ENCODE measurements at regions not wholly inside any gene's neighbourhood (a gene's known extent, or its start where the extent isn't known, plus 50 kb on each side); places are given as distances from the start of the nearest gene placed in this dataset.
"Not testable (repeated sequence)": the region's sequence is repeated elsewhere in the genome, so short reads cannot be mapped to it uniquely, and the experiment has no call there.

DNA sequence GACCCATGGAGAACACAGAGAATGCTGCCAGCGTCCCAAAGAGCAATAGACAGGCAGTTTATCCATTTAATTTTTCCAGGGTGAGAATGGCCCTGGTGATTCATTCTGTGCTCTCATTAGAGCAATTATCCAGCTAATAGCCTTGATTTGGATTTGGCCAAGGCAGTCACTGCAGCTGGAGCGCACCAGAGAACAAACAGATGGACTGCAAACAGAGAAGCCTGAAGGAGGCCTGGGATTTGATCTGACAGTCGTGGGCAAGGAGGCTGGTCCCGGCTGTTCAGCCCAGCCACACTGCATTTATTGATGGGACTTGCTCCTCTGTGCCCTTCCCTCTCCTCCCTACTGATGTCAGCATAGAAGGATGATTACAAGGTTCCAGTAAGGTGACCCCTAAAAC, 353.9 kb upstream of the C1orf174 start:
- DNase-seq, result peak in 1 of 2 donors; percentile 36
- H3K27me3 ChIP-seq, result no peaks in the 10 kb centered on the region
- no peaks in the 10 kb centered on the region for H3K36me3 ChIP-seq
- intact Hi-C loops (cut with DNase I; ENCODE audit: low total_unique reads), result no loop called here
- H3K27ac ChIP-seq, result no peak overlapping the region
- TF ChIP-seq EP300 (IDR thresholded peaks at IDR 0.05), result no peak
- TF ChIP-seq POLR2AphosphoS5 (IDR thresholded peaks at IDR 0.05), result no peak
- TF ChIP-seq POLR2A (IDR thresholded peaks at IDR 0.05), result no peak
- TF ChIP-seq, protein P1, sequence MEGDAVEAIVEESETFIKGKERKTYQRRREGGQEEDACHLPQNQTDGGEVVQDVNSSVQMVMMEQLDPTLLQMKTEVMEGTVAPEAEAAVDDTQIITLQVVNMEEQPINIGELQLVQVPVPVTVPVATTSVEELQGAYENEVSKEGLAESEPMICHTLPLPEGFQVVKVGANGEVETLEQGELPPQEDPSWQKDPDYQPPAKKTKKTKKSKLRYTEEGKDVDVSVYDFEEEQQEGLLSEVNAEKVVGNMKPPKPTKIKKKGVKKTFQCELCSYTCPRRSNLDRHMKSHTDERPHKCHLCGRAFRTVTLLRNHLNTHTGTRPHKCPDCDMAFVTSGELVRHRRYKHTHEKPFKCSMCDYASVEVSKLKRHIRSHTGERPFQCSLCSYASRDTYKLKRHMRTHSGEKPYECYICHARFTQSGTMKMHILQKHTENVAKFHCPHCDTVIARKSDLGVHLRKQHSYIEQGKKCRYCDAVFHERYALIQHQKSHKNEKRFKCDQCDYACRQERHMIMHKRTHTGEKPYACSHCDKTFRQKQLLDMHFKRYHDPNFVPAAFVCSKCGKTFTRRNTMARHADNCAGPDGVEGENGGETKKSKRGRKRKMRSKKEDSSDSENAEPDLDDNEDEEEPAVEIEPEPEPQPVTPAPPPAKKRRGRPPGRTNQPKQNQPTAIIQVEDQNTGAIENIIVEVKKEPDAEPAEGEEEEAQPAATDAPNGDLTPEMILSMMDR (IDR thresholded peaks at IDR 0.05), result no peak
- H3K4me1 ChIP-seq, result no peaks in the 10 kb centered on the region
- H3K9me3 ChIP-seq, result peaks cover 0 to 24% (median 18%) of the 10 kb centered on the region in 4 donors
- 50 to 70% (median 64%) methylated on average over 4 of the region's 4 CpGs for WGBS, 5 donors
- no peak overlapping the region for H3K4me3 ChIP-seq

DNA sequence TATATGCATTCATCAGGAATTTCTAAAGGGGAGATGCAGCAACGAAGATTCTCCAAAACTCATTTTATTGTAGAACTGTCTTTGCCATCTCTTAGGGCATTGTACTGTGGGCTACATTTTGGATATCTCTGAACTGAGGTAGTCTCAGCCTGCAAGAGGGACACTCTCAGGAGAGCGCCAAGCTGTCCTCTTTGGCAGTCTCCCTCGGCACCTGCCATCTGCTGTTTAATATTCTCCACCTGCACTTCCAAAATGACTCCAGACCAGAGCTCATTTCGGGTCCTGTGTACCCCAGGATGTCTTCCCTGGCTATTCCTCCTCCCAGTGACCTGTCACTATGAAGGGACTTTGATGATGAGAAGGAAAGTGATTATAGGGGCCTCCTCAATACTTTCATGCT, 356.3 kb upstream of the C1orf174 start:
- Histone ChIP-seq H3K27ac (no peak overlapping the region), H3K4me3 (no peak overlapping the region), H3K4me1 (no peaks in the 10 kb centered on the region), H3K27me3 (no peaks in the 10 kb centered on the region), H3K9me3 (peaks cover 0 to 31% (median 26%) of the 10 kb centered on the region in 4 donors), H3K36me3 (no peaks in the 10 kb centered on the region)
- WGBS, 5 donors, result 56 to 71% (median 63%) methylated on average over 4 of the region's 4 CpGs
- TF ChIP-seq POLR2AphosphoS5 (IDR thresholded peaks at IDR 0.05), result no peak
- TF ChIP-seq POLR2A (IDR thresholded peaks at IDR 0.05), result no peak
- TF ChIP-seq EP300 (IDR thresholded peaks at IDR 0.05), result no peak
- TF ChIP-seq, protein P1 (IDR thresholded peaks at IDR 0.05), result no peak
- intact Hi-C loops (cut with DNase I; ENCODE audit: low total_unique reads), result no loop called here
- DNase-seq, result no peak

DNA sequence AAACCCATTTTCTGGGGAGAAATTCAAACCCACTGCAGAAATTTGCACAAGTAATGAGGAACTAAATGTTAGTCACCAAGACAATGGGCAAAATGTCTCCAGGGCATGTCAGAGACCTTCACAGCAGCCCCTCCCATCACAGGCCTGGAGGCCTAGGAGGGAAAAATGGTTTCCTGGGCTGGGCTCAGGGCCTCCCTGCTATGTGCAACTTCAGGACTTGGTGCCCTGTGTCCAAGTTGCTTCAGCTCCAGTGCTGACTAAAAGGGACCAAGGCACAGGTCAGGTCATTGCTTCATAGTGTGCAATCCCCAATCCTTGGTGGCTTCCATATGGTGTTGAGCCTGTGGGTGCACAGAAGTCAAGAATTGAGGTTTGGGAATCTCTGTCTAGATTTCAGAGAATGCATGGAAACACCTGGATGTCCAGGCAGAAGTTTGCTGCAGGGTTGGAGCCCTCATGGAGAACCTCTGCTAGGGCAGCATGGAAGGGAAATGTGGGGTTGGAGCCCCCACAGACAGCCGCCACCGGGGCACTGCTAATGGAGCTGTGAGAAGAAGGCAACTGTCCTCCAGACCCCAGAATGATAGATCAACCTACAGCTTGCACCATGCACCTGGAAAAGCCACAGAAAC, 358.2 kb upstream of the C1orf174 start:
- 78 to 97% (median 89%) methylated on average over 2 of the region's 2 CpGs for WGBS, 5 donors
- intact Hi-C loops (cut with DNase I; ENCODE audit: low total_unique reads), result not testable (repeated sequence)

DNA sequence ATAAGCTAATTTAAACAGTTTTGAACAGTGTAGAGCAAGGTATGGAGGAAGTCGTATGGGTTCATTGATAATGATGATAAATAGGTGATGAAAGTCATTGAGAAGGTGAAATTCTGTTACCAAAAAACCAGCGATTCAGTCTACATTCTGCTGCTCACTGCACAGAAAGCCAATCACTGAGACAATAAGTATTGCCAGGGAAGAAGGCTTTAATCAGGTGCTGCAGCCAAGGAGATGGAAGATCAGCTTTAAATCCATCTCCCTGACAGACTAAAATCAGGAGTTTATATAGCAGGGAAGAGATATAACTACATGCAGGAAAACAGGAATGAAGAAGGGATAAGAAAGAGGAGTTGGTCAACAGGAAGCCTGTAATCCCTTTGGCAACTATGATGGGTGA, 361.3 kb upstream of the C1orf174 start:
- peaks cover 0 to 31% (median 28%) of the 10 kb centered on the region in 4 donors for H3K9me3 ChIP-seq
- WGBS, 5 donors, result 72 to 87% (median 84%) methylated on average over 2 of the region's 2 CpGs
- no peak for DNase-seq
- intact Hi-C loops (cut with DNase I; ENCODE audit: low total_unique reads), result no loop called here
- no peak overlapping the region for H3K4me3 ChIP-seq
- TF ChIP-seq POLR2AphosphoS5 (IDR thresholded peaks at IDR 0.05), result no peak
- TF ChIP-seq POLR2A (IDR thresholded peaks at IDR 0.05), result no peak
- TF ChIP-seq, protein P1 (IDR thresholded peaks at IDR 0.05), result no peak
- H3K27me3 ChIP-seq, result peaks cover 0 to 6% (median 0%) of the 10 kb centered on the region in 3 donors
- H3K27ac ChIP-seq, result no peak overlapping the region
- no peaks in the 10 kb centered on the region for H3K36me3 ChIP-seq
- no peaks in the 10 kb centered on the region for H3K4me1 ChIP-seq

More for the DNA sequence above, 358.2 kb upstream of the C1orf174 start:
- not testable (repeated sequence) for H3K27ac ChIP-seq, H3K36me3 ChIP-seq, H3K27me3 ChIP-seq, H3K4me1 ChIP-seq, H3K4me3 ChIP-seq, DNase-seq
- peaks cover 0 to 31% (median 30%) of the 10 kb centered on the region in 4 donors for H3K9me3 ChIP-seq

DNA sequence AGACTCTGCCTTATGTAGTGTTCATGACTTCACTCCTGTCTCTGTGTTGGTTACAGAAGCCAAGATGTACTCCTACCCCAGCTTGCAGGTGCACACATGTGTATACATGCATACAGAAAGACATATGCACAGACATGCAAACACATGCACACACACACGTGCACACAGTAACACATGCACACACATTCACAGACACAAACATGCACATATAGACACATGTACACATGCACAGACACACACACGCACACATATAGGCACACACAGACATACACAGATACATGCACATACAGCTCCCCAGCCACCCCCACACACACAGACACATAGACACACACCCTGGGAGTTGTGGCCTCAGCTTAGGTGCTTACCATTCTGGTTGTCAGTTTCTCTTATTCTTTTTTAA, 362.6 kb upstream of the C1orf174 start:
- Histone ChIP-seq H3K36me3 (no peaks in the 10 kb centered on the region), H3K4me1 (no peaks in the 10 kb centered on the region), H3K9me3 (peaks cover 0 to 26% (median 23%) of the 10 kb centered on the region in 4 donors), H3K27ac (no peak overlapping the region), H3K27me3 (peaks cover 0 to 9% (median 0%) of the 10 kb centered on the region in 3 donors), H3K4me3 (no peak overlapping the region)
- TF ChIP-seq, protein P1 (IDR thresholded peaks at IDR 0.05), result no peak
- TF ChIP-seq POLR2A (IDR thresholded peaks at IDR 0.05) (no peak), POLR2AphosphoS5 (IDR thresholded peaks at IDR 0.05) (no peak), EP300 (IDR thresholded peaks at IDR 0.05) (no peak)
- intact Hi-C loops (cut with DNase I; ENCODE audit: low total_unique reads), result no loop called here
- no peak for DNase-seq
- WGBS, 5 donors, result 84 to 97% (median 94%) methylated on average over 2 of the region's 2 CpGs
